IMR-90 (cell line): ENCODE measurements at regions not wholly inside any gene's neighbourhood (a gene's known extent, or its start where the extent isn't known, plus 50 kb on each side); places are given as distances from the start of the nearest gene placed in this dataset.

Experiments
- ATAC-seq: fragments of 200-7000 bp; cut with Tn5 transposase; 2 replicates; pipeline ENCODE4 v1.9.1; 2020; ENCODE audit warnings: low read depth, mild to moderate bottlenecking, moderate library complexity
- BruUV-seq: library from RNA; stranded (reverse); fragments of 400-500 nt; replicated peaks from 2 replicates; lab custom pipeline; 2021; lab: Mats Ljungman, UMichigan
- CTCF ChIA-PET: fragments of 300-600 bp; formaldehyde crosslinking; extraction: SDS; loops from one replicate; lab custom pipeline; 2021; ENCODE audit warnings: antibody characterized with exemption; lab: Yijun Ruan, JAX
- POLR2A ChIA-PET: fragments of 300-600 bp; sonication (Branson Sonifier 250); formaldehyde crosslinking; loops from one replicate; lab custom pipeline; 2022; ENCODE audit warnings: antibody characterized with exemption; ENCODE audit not compliant: unreplicated experiment; lab: Charles Lee
- DNase-seq: peaks from one replicate; pipeline ENCODE4 v3.0.0; 2013
- H2AFZ ChIP-seq: replicated peaks from 2 replicates; pipeline ENCODE3; 2013; ENCODE audit warnings: low read length, mild to moderate bottlenecking; ENCODE audit not compliant: poor library complexity
- H2AK5ac ChIP-seq: 2 replicates; pipeline ENCODE4 v1.6.1; 2013; ENCODE audit warnings: low read depth, low read length, inconsistent platforms
- H2AK9ac ChIP-seq: replicated peaks from 2 replicates; pipeline ENCODE3; 2013; ENCODE audit warnings: mild to moderate bottlenecking, low read depth, low read length, moderate library complexity; ENCODE audit not compliant: poor library complexity
- H2BK120ac ChIP-seq: 2 replicates; pipeline ENCODE4 v1.6.1; 2013; ENCODE audit warnings: low read depth, low read length, inconsistent platforms
- H2BK15ac ChIP-seq: 3 replicates; pipeline ENCODE4 v1.6.1; 2013; ENCODE audit warnings: low read depth, low read length, inconsistent platforms
- H2BK20ac ChIP-seq: 2 replicates; pipeline ENCODE4 v1.6.1; 2013; ENCODE audit warnings: low read depth, mild to moderate bottlenecking, inconsistent platforms, low read length, moderate library complexity
- H2BK5ac ChIP-seq: 2 replicates; pipeline ENCODE4 v1.6.1; 2013; ENCODE audit warnings: mild to moderate bottlenecking, low read depth, low read length, inconsistent platforms; ENCODE audit not compliant: poor library complexity, severe bottlenecking
- H3K14ac ChIP-seq: replicated peaks from 2 replicates; pipeline ENCODE4 v1.6.1; 2013; ENCODE audit warnings: low read depth, low read length, inconsistent platforms
- H3K18ac ChIP-seq: 2 replicates; pipeline ENCODE4 v1.6.1; 2013; ENCODE audit warnings: low read depth, low read length, control low read depth
- H3K23ac ChIP-seq: 2 replicates; pipeline ENCODE4 v1.6.1; 2013; ENCODE audit warnings: low read depth, low read length, inconsistent platforms
- H3K27ac ChIP-seq: 2 replicates; pipeline ENCODE4 v1.5.1; 2013; ENCODE audit warnings: mild to moderate bottlenecking, control low read depth, low read length; ENCODE audit not compliant: insufficient read depth
- H3K27me3 ChIP-seq: 2 replicates; pipeline ENCODE4 v1.6.1; 2013; ENCODE audit warnings: low read length; ENCODE audit not compliant: control insufficient read depth, insufficient read depth
- H3K36me3 ChIP-seq: 2 replicates; pipeline ENCODE4 v1.6.1; 2013; ENCODE audit warnings: low read length, mixed read lengths; ENCODE audit not compliant: control insufficient read depth, insufficient read depth
- H3K4ac ChIP-seq: 2 replicates; pipeline ENCODE4 v1.6.1; 2013; ENCODE audit warnings: low read depth, low read length, inconsistent platforms
- H3K4me1 ChIP-seq: 2 replicates; pipeline ENCODE4 v1.6.1; 2013; ENCODE audit warnings: low read length, mixed read lengths; ENCODE audit not compliant: control insufficient read depth, insufficient read depth
- H3K4me2 ChIP-seq: 2 replicates; pipeline ENCODE4 v1.6.1; 2013; ENCODE audit warnings: low read depth, mild to moderate bottlenecking, control low read depth, low read length, moderate library complexity
- H3K4me3 ChIP-seq: 2 replicates; pipeline ENCODE4 v1.5.1; 2013; ENCODE audit warnings: low read depth, mild to moderate bottlenecking, control low read depth, low read length, moderate library complexity; ENCODE audit not compliant: insufficient read depth
- H3K56ac ChIP-seq: 2 replicates; pipeline ENCODE4 v1.6.1; 2013; ENCODE audit warnings: low read length, inconsistent platforms; ENCODE audit not compliant: insufficient read depth; ENCODE audit errors: extremely low read depth
- H3K79me1 ChIP-seq, 2 experiments: 2 replicates each; pipeline ENCODE4 v1.6.1; 2013; ENCODE audit warnings: low read length in 2 of 2, inconsistent platforms in 1 of 2, low read depth in 1 of 2
- H3K9ac ChIP-seq: 2 replicates; pipeline ENCODE4 v1.6.1; 2013; ENCODE audit warnings: low read depth, low read length, control low read depth
- H3K9me1 ChIP-seq: 2 replicates; pipeline ENCODE4 v1.6.1; 2013; ENCODE audit warnings: low read length, inconsistent platforms; ENCODE audit not compliant: insufficient read depth
- H3K9me3 ChIP-seq: 2 replicates; pipeline ENCODE4 v1.6.1; 2013; ENCODE audit warnings: low read length; ENCODE audit not compliant: control insufficient read depth, insufficient read depth
- H4K20me1 ChIP-seq: 2 replicates; pipeline ENCODE4 v1.6.1; 2013; ENCODE audit warnings: low read length, inconsistent platforms; ENCODE audit not compliant: insufficient read depth
- H4K5ac ChIP-seq: 2 replicates; pipeline ENCODE4 v1.6.1; 2013; ENCODE audit warnings: mild to moderate bottlenecking, low read depth, low read length, control low read depth
- H4K8ac ChIP-seq, 2 experiments: 2 replicates each; pipeline ENCODE4 v1.6.1; 2013; ENCODE audit warnings: low read depth in 2 of 2, low read length in 2 of 2, control low read depth in 1 of 2, inconsistent platforms in 1 of 2
- H4K91ac ChIP-seq: 2 replicates; pipeline ENCODE4 v1.6.1; 2013; ENCODE audit warnings: low read depth, low read length, inconsistent platforms; ENCODE audit not compliant: insufficient read depth
- BHLHE40 ChIP-seq: fragments of 150-350 bp; IDR thresholded peaks from 2 replicates; pipeline ENCODE4 v1.6.1; 2016; ENCODE audit warnings: mild to moderate bottlenecking, low read depth, low read length
- CEBPB ChIP-seq: IDR thresholded peaks from 2 replicates; pipeline ENCODE4 v1.6.1; 2012; ENCODE audit warnings: low read depth, low read length, improper control_type of control experiment
- CHD1 ChIP-seq: IDR thresholded peaks from 2 replicates; pipeline ENCODE4 v1.6.1; 2012; ENCODE audit warnings: low read depth, low read length, improper control_type of control experiment
- CTCF ChIP-seq: conservative IDR thresholded peaks from 2 replicates; pipeline ENCODE4 v1.5.1; 2012; ENCODE audit warnings: mild to moderate bottlenecking, low read depth, low read length, improper control_type of control experiment
- FOS ChIP-seq: fragments of 150-350 bp; IDR thresholded peaks from 2 replicates; pipeline ENCODE4 v1.6.1; 2016; ENCODE audit warnings: low read depth, low read length
- MAFK ChIP-seq: IDR thresholded peaks from 2 replicates; pipeline ENCODE4 v1.6.1; 2012; ENCODE audit warnings: low read depth, low read length, improper control_type of control experiment
- MAZ ChIP-seq: IDR thresholded peaks from 2 replicates; pipeline ENCODE4 v1.6.1; 2012; ENCODE audit warnings: low read depth, mild to moderate bottlenecking, low read length, improper control_type of control experiment, moderate library complexity, borderline replicate concordance
- MXI1 ChIP-seq: IDR thresholded peaks from 2 replicates; pipeline ENCODE4 v1.6.1; 2012; ENCODE audit warnings: low read depth, mild to moderate bottlenecking, low read length, moderate library complexity, borderline replicate concordance
- NFE2L2 ChIP-seq: fragments of 150-350 bp; IDR thresholded peaks from 2 replicates; pipeline ENCODE4 v1.6.1; 2016; ENCODE audit warnings: low read depth, mild to moderate bottlenecking, low read length
- POLR2A ChIP-seq: IDR thresholded peaks from 2 replicates; pipeline ENCODE4 v1.6.1; 2012; ENCODE audit warnings: mild to moderate bottlenecking, low read depth, low read length
- RAD21 ChIP-seq: IDR thresholded peaks from 2 replicates; pipeline ENCODE4 v1.6.1; 2012; ENCODE audit warnings: low read length, improper control_type of control experiment
- RCOR1 ChIP-seq: IDR thresholded peaks from 2 replicates; pipeline ENCODE4 v1.6.1; 2012; ENCODE audit warnings: mild to moderate bottlenecking, low read length, improper control_type of control experiment; ENCODE audit not compliant: insufficient replicate concordance
- RFX5 ChIP-seq: IDR thresholded peaks from 2 replicates; pipeline ENCODE4 v1.8.0; 2012; ENCODE audit warnings: low read depth, mild to moderate bottlenecking, low read length, moderate library complexity
- SMC3 ChIP-seq: fragments of 150-350 bp; IDR thresholded peaks from 2 replicates; pipeline ENCODE4 v1.6.1; 2016; ENCODE audit warnings: low read depth, mild to moderate bottlenecking, antibody characterized with exemption, low read length, moderate library complexity
- WGBS, 2 experiments: methylation state at CpG; one replicate each; pipeline versions ENCODE4 v1.1.5 to v1.1.7; 2013; ENCODE audit warnings: missing lambda C conversion rate in 2 of 2; ENCODE audit not compliant: insufficient read length in 1 of 2; ENCODE audit errors: extremely low coverage in 2 of 2; 5-methylcytosine and 5-hydroxymethylcytosine counted together
- dilution Hi-C: fragments of 300-500 bp; cut with HindIII; formaldehyde crosslinking; loops from one replicate; pipeline ENCODE4 v1.14.3; 2018; ENCODE audit warnings: low sequenced_read_pairs; ENCODE audit not compliant: unreplicated experiment
- in situ Hi-C: fragments of 300-500 bp; cut with MboI; formaldehyde crosslinking; loops from 3 replicates; pipeline ENCODE4 v1.14.3; 2019; ENCODE audit warnings: low sequenced_read_pairs, inconsistent platforms, mixed read lengths
- intact Hi-C: fragments of 100-400 bp; cut with micrococcal nuclease; formaldehyde crosslinking; loops from 2 replicates; pipeline ENCODE4 v1.10.0; 2022
- TF ChIP-seq, protein P1 (sequence below): fragments of 150-350 bp; IDR thresholded peaks from 2 replicates; pipeline ENCODE4 v1.6.1; 2016; ENCODE audit warnings: low read depth, mild to moderate bottlenecking, low read length, moderate library complexity, borderline replicate concordance
- TF ChIP-seq, protein P2 (sequence below): fragments of 150-350 bp; IDR thresholded peaks from 2 replicates; pipeline ENCODE4 v1.6.1; 2017; ENCODE audit warnings: mild to moderate bottlenecking, antibody characterized with exemption, low read length, low read depth

DNA sequence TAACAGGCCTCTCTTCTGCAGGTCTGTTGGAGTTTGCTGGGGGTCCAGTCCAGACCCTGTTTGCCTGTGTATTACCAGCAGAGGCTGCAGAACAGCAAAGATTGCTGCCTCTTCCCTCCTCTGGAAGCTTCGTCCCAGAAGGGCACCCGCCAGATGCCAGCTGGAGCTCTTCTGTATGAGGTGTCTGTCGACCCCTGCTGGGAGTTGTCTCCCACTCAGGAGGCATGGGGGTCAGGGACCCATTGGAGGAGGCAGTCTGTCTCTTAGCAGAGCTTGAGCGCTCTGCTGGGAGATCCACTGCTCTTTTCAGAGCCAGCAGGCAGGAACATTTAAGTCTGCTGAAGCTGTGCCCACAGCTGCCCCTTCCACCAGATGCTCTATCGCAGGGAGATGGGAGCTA, 361.1 kb upstream of the NRP1 start:
- Histone ChIP-seq H3K56ac (no peak overlapping the region), H3K4me1 (no peaks in the 10 kb centered on the region), H4K5ac (no peak overlapping the region), H4K8ac (no peak overlapping the region), H2BK20ac (no peak overlapping the region), H4K91ac (no peak overlapping the region), H2AFZ (no peak overlapping the region), H4K20me1 (no peaks in the 10 kb centered on the region), H3K23ac (no peak overlapping the region), H3K9ac (no peak overlapping the region), H3K79me1 (no peaks in the 10 kb centered on the region), H3K27me3 (no peaks in the 10 kb centered on the region), H3K27ac (no peak overlapping the region), H2AK5ac (no peak overlapping the region), H2BK15ac (no peak overlapping the region), H3K4me3 (no peak overlapping the region), H3K14ac (no peak overlapping the region), H3K4ac (no peak overlapping the region), H3K9me3 (no peaks in the 10 kb centered on the region), H3K4me2 (no peak overlapping the region), H3K9me1 (no peaks in the 10 kb centered on the region), H2AK9ac (no peak overlapping the region), H2BK5ac (no peak overlapping the region), H3K36me3 (no peaks in the 10 kb centered on the region), H3K18ac (no peak overlapping the region), H2BK120ac (no peak overlapping the region)
- no TSS peak for BruUV-seq
- intact Hi-C loops: no loop called here
- 93% methylated on average over 2 of the region's 5 CpGs; no CpG with 5 or more reads in 1 of the 2 experiments for WGBS, 2 experiments
- ChIA-PET CTCF (no interaction called here), POLR2A (no interaction called here)
- in situ Hi-C loops: no loop called here
- dilution Hi-C loops: no loop called here
- TF ChIP-seq BHLHE40: no peak
- TF ChIP-seq RAD21: no peak
- TF ChIP-seq SMC3: no peak
- TF ChIP-seq CTCF: no peak
- TF ChIP-seq MAFK: no peak
- TF ChIP-seq FOS: no peak
- TF ChIP-seq CEBPB: no peak
- no peak for TF ChIP-seq NFE2L2
- no peak for TF ChIP-seq MXI1
- TF ChIP-seq MAZ: no peak
- TF ChIP-seq, protein P1, sequence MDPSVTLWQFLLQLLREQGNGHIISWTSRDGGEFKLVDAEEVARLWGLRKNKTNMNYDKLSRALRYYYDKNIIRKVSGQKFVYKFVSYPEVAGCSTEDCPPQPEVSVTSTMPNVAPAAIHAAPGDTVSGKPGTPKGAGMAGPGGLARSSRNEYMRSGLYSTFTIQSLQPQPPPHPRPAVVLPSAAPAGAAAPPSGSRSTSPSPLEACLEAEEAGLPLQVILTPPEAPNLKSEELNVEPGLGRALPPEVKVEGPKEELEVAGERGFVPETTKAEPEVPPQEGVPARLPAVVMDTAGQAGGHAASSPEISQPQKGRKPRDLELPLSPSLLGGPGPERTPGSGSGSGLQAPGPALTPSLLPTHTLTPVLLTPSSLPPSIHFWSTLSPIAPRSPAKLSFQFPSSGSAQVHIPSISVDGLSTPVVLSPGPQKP: no peak
- no peak for TF ChIP-seq RCOR1
- TF ChIP-seq POLR2A: no peak
- TF ChIP-seq, protein P2, sequence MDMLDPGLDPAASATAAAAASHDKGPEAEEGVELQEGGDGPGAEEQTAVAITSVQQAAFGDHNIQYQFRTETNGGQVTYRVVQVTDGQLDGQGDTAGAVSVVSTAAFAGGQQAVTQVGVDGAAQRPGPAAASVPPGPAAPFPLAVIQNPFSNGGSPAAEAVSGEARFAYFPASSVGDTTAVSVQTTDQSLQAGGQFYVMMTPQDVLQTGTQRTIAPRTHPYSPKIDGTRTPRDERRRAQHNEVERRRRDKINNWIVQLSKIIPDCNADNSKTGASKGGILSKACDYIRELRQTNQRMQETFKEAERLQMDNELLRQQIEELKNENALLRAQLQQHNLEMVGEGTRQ: no peak
- TF ChIP-seq RFX5: no peak
- TF ChIP-seq CHD1: no peak
- DNase-seq (no peak), ATAC-seq (no peak)
